ENCODE measurements at regions not wholly inside any gene's neighbourhood (a gene's known extent, or its start where the extent isn't known, plus 50 kb on each side); places are given as distances from the start of the nearest gene placed in this dataset.

GRCh38 chr4:143771269-143771668 lies 70.8 kb upstream of the FREM3 start:
- Histone ChIP-seq H3F3A (ENCODE audit: low read depth) (no peaks in the 10 kb centered on the region), H3K36me3 (ENCODE audit: insufficient read depth, low read length) (no peaks in the 10 kb centered on the region), H4K20me1 (ENCODE audit: insufficient read depth, low read length, poor library complexity, severe bottlenecking) (no peaks in the 10 kb centered on the region), H2AFZ (ENCODE audit: low read length) (no peak overlapping the region), H3K27me3 (ENCODE audit: insufficient read depth, low read length, poor library complexity, severe bottlenecking) (no peaks in the 10 kb centered on the region), H3K4me2 (ENCODE audit: low read depth, low read length, poor library complexity, severe bottlenecking) (no peak overlapping the region), H3K79me2 (ENCODE audit: insufficient read depth, low read length) (no peaks in the 10 kb centered on the region), H3K9ac (ENCODE audit: low read depth, low read length, poor library complexity, severe bottlenecking) (no peak overlapping the region), H3K4me1 (ENCODE audit: insufficient read depth, low read length, poor library complexity, severe bottlenecking) (no peaks in the 10 kb centered on the region), H3K4me3 (ENCODE audit: low read length, poor library complexity, severe bottlenecking) (no peak overlapping the region), H3K9me3 (ENCODE audit: insufficient read depth, low read depth, low read length) (no peaks in the 10 kb centered on the region), H3K9me2 (replicated peaks; ENCODE audit: low read depth, low read length) (no peaks in the 10 kb centered on the region)
- TF ChIP-seq CTCF (conservative IDR thresholded peaks at IDR 0.05; ENCODE audit: low read length) (no peak), EZH2phosphoT487 (IDR thresholded peaks at IDR 0.05; ENCODE audit: borderline replicate concordance) (no peak)

GRCh38 chr4:143768007-143768591 lies 67.6 kb upstream of the FREM3 start:
- H3K4me3 ChIP-seq (ENCODE audit: low read length, poor library complexity, severe bottlenecking) = no peak overlapping the region
- no peak overlapping the region for H3K4me2 ChIP-seq (ENCODE audit: low read depth, low read length, poor library complexity, severe bottlenecking)
- no peaks in the 10 kb centered on the region for H3K27me3 ChIP-seq (ENCODE audit: insufficient read depth, low read length, poor library complexity, severe bottlenecking)
- no peak overlapping the region for H2AFZ ChIP-seq (ENCODE audit: low read length)
- no peaks in the 10 kb centered on the region for H3K79me2 ChIP-seq (ENCODE audit: insufficient read depth, low read length)
- no peaks in the 10 kb centered on the region for H3K4me1 ChIP-seq (ENCODE audit: insufficient read depth, low read length, poor library complexity, severe bottlenecking)
- no peaks in the 10 kb centered on the region for H3K9me3 ChIP-seq (ENCODE audit: insufficient read depth, low read depth, low read length)
- H3K9me2 ChIP-seq (replicated peaks; ENCODE audit: low read depth, low read length) = no peaks in the 10 kb centered on the region
- H3F3A ChIP-seq (ENCODE audit: low read depth) = no peaks in the 10 kb centered on the region
- H4K20me1 ChIP-seq (ENCODE audit: insufficient read depth, low read length, poor library complexity, severe bottlenecking) = no peaks in the 10 kb centered on the region
- TF ChIP-seq CTCF (conservative IDR thresholded peaks at IDR 0.05; ENCODE audit: low read length) (no peak), EZH2phosphoT487 (IDR thresholded peaks at IDR 0.05; ENCODE audit: borderline replicate concordance) (no peak)
- no peak overlapping the region for H3K9ac ChIP-seq (ENCODE audit: low read depth, low read length, poor library complexity, severe bottlenecking)
- no peaks in the 10 kb centered on the region for H3K36me3 ChIP-seq (ENCODE audit: insufficient read depth, low read length)

- TF ChIP-seq CTCF (conservative IDR thresholded peaks at IDR 0.05; ENCODE audit: low read length) = no peak
- no peak for TF ChIP-seq EZH2phosphoT487 (IDR thresholded peaks at IDR 0.05; ENCODE audit: borderline replicate concordance)
- Histone ChIP-seq H2AFZ (ENCODE audit: low read length) (no peak overlapping the region), H3K27me3 (ENCODE audit: insufficient read depth, low read length, poor library complexity, severe bottlenecking) (no peaks in the 10 kb centered on the region), H3K9me2 (replicated peaks; ENCODE audit: low read depth, low read length) (no peaks in the 10 kb centered on the region), H3K4me2 (ENCODE audit: low read depth, low read length, poor library complexity, severe bottlenecking) (no peak overlapping the region), H4K20me1 (ENCODE audit: insufficient read depth, low read length, poor library complexity, severe bottlenecking) (no peaks in the 10 kb centered on the region), H3K4me3 (ENCODE audit: low read length, poor library complexity, severe bottlenecking) (no peak overlapping the region), H3K36me3 (ENCODE audit: insufficient read depth, low read length) (no peaks in the 10 kb centered on the region), H3K79me2 (ENCODE audit: insufficient read depth, low read length) (no peaks in the 10 kb centered on the region), H3K9ac (ENCODE audit: low read depth, low read length, poor library complexity, severe bottlenecking) (no peak overlapping the region), H3K4me1 (ENCODE audit: insufficient read depth, low read length, poor library complexity, severe bottlenecking) (peaks cover 8% of the 10 kb centered on the region), H3F3A (ENCODE audit: low read depth) (no peaks in the 10 kb centered on the region), H3K9me3 (ENCODE audit: insufficient read depth, low read depth, low read length) (no peaks in the 10 kb centered on the region)
These were observed 63.1 kb upstream of the FREM3 start for GRCh38 chr4:143763587-143763986.
